ENCODE measurements at regions not wholly inside any gene's neighbourhood (a gene's known extent, or its start where the extent isn't known, plus 50 kb on each side); places are given as distances from the start of the nearest gene placed in this dataset.
"Not testable (repeated sequence)": the region's sequence is repeated elsewhere in the genome, so short reads cannot be mapped to it uniquely, and the experiment has no call there.

GRCh38 chrX:69424910-69425309 is 79.2 kb upstream of the NALF2 start:
- Histone ChIP-seq H3K27ac (no peak overlapping the region), H3K79me2 (ENCODE audit: insufficient read depth, low read depth) (no peaks in the 10 kb centered on the region), H3K36me3 (ENCODE audit: insufficient read depth) (no peaks in the 10 kb centered on the region), H3K4me3 (IDR thresholded peaks at IDR 0.05; ENCODE audit: insufficient read depth, low read depth, low read length) (no peak overlapping the region), H3K4me1 (ENCODE audit: low read depth, poor library complexity, severe bottlenecking) (no peaks in the 10 kb centered on the region), H4K20me1 (ENCODE audit: insufficient read depth) (no peaks in the 10 kb centered on the region), H3K27me3 (ENCODE audit: insufficient read depth, low read depth) (no peaks in the 10 kb centered on the region), H2AFZ (ENCODE audit: low read depth) (no peak overlapping the region), H3K9ac (no peak overlapping the region), H3K4me2 (no peak overlapping the region)
- TF ChIP-seq, protein P1, sequence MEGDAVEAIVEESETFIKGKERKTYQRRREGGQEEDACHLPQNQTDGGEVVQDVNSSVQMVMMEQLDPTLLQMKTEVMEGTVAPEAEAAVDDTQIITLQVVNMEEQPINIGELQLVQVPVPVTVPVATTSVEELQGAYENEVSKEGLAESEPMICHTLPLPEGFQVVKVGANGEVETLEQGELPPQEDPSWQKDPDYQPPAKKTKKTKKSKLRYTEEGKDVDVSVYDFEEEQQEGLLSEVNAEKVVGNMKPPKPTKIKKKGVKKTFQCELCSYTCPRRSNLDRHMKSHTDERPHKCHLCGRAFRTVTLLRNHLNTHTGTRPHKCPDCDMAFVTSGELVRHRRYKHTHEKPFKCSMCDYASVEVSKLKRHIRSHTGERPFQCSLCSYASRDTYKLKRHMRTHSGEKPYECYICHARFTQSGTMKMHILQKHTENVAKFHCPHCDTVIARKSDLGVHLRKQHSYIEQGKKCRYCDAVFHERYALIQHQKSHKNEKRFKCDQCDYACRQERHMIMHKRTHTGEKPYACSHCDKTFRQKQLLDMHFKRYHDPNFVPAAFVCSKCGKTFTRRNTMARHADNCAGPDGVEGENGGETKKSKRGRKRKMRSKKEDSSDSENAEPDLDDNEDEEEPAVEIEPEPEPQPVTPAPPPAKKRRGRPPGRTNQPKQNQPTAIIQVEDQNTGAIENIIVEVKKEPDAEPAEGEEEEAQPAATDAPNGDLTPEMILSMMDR (conservative IDR thresholded peaks at IDR 0.05; ENCODE audit: low read depth, low read length), result no peak

GRCh38 chrX:69424161-69424560 is 80.0 kb upstream of the NALF2 start:
- no peak overlapping the region for H3K27ac ChIP-seq
- H3K4me3 ChIP-seq (IDR thresholded peaks at IDR 0.05; ENCODE audit: insufficient read depth, low read depth, low read length), result no peak overlapping the region
- no peak overlapping the region for H3K9ac ChIP-seq
- H3K79me2 ChIP-seq (ENCODE audit: insufficient read depth, low read depth), result no peaks in the 10 kb centered on the region
- no peaks in the 10 kb centered on the region for H3K27me3 ChIP-seq (ENCODE audit: insufficient read depth, low read depth)
- no peaks in the 10 kb centered on the region for H3K4me1 ChIP-seq (ENCODE audit: low read depth, poor library complexity, severe bottlenecking)
- no peak overlapping the region for H3K4me2 ChIP-seq
- no peaks in the 10 kb centered on the region for H4K20me1 ChIP-seq (ENCODE audit: insufficient read depth)
- TF ChIP-seq, protein P1 (conservative IDR thresholded peaks at IDR 0.05; ENCODE audit: low read depth, low read length), result peak; percentile 37; the same call in 1 of the 2 replicates
- H3K36me3 ChIP-seq (ENCODE audit: insufficient read depth), result no peaks in the 10 kb centered on the region
- H2AFZ ChIP-seq (ENCODE audit: low read depth), result no peak overlapping the region

DNA sequence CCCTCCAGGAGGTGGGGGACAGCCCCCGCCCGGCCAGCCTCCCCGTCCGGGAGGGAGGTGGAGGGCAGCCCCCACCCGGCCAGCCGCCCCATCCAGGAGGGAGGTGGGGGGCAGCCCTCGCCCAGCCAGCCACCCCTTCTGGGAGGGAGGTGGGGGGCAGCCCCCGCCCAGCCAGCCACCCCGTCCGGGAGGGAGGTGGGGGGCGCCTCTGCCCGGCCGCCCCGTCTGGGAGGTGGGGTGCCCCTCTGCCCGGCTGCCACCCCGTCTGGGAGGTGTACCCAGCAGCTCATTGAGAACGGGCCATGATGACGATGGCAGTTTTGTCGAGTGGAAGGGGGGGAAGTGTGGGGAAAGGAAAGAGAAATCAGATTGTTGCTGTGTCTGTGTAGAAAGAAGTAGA is 81.9 kb upstream of the NALF2 start:
- H4K20me1 ChIP-seq (ENCODE audit: insufficient read depth); H3K4me1 ChIP-seq (ENCODE audit: low read depth, poor library complexity, severe bottlenecking); H3K9ac ChIP-seq; H3K4me2 ChIP-seq; H3K27ac ChIP-seq; H3K79me2 ChIP-seq (ENCODE audit: insufficient read depth, low read depth); H2AFZ ChIP-seq (ENCODE audit: low read depth); H3K4me3 ChIP-seq (IDR thresholded peaks at IDR 0.05; ENCODE audit: insufficient read depth, low read depth, low read length); H3K27me3 ChIP-seq (ENCODE audit: insufficient read depth, low read depth); H3K36me3 ChIP-seq (ENCODE audit: insufficient read depth): not testable (repeated sequence)

GRCh38 chrX:69415698-69416097 is 88.4 kb upstream of the NALF2 start:
- Histone ChIP-seq H3K36me3 (ENCODE audit: insufficient read depth) (no peaks in the 10 kb centered on the region), H3K4me2 (no peak overlapping the region), H3K27me3 (ENCODE audit: insufficient read depth, low read depth) (no peaks in the 10 kb centered on the region), H3K27ac (no peak overlapping the region), H3K9ac (no peak overlapping the region), H3K79me2 (ENCODE audit: insufficient read depth, low read depth) (no peaks in the 10 kb centered on the region), H4K20me1 (ENCODE audit: insufficient read depth) (no peaks in the 10 kb centered on the region), H2AFZ (ENCODE audit: low read depth) (no peak overlapping the region), H3K4me3 (IDR thresholded peaks at IDR 0.05; ENCODE audit: insufficient read depth, low read depth, low read length) (no peak overlapping the region), H3K4me1 (ENCODE audit: low read depth, poor library complexity, severe bottlenecking) (no peaks in the 10 kb centered on the region)
- TF ChIP-seq, protein P1 (conservative IDR thresholded peaks at IDR 0.05; ENCODE audit: low read depth, low read length), result no peak

GRCh38 chrX:69412661-69413060 is 91.5 kb upstream of the NALF2 start:
- H4K20me1 ChIP-seq (ENCODE audit: insufficient read depth), result no peaks in the 10 kb centered on the region
- no peak overlapping the region for H3K9ac ChIP-seq
- no peak overlapping the region for H3K27ac ChIP-seq
- no peaks in the 10 kb centered on the region for H3K36me3 ChIP-seq (ENCODE audit: insufficient read depth)
- TF ChIP-seq, protein P1 (conservative IDR thresholded peaks at IDR 0.05; ENCODE audit: low read depth, low read length), result no peak
- H3K4me2 ChIP-seq, result no peak overlapping the region
- H3K27me3 ChIP-seq (ENCODE audit: insufficient read depth, low read depth), result no peaks in the 10 kb centered on the region
- no peak overlapping the region for H3K4me3 ChIP-seq (IDR thresholded peaks at IDR 0.05; ENCODE audit: insufficient read depth, low read depth, low read length)
- H2AFZ ChIP-seq (ENCODE audit: low read depth), result no peak overlapping the region
- no peaks in the 10 kb centered on the region for H3K4me1 ChIP-seq (ENCODE audit: low read depth, poor library complexity, severe bottlenecking)
- H3K79me2 ChIP-seq (ENCODE audit: insufficient read depth, low read depth), result no peaks in the 10 kb centered on the region
